ENCODE measurements at regions not wholly inside any gene's neighbourhood (a gene's known extent, or its start where the extent isn't known, plus 50 kb on each side); places are given as distances from the start of the nearest gene placed in this dataset.

- TF ChIP-seq CTCF (IDR thresholded peaks at IDR 0.05; ENCODE audit: low read length) (no peak), EZH2phosphoT487 (IDR thresholded peaks at IDR 0.05; ENCODE audit: low read length) (no peak)
Observed at GRCh38 chr13:102962430-102962829, 103.8 kb downstream of the SLC10A2 start.
